Ramos (cell line): ENCODE measurements at regions not wholly inside any gene's neighbourhood (a gene's known extent, or its start where the extent isn't known, plus 50 kb on each side); places are given as distances from the start of the nearest gene placed in this dataset.
"Not testable (repeated sequence)": the region's sequence is repeated elsewhere in the genome, so short reads cannot be mapped to it uniquely, and the experiment has no call there.

Source experiments
- in situ Hi-C: fragments of 300-500 bp; cut with MboI; formaldehyde crosslinking; loops from one replicate; pipeline ENCODE4 v1.14.3; 2022; ENCODE audit warnings: low sequenced_read_pairs; ENCODE audit not compliant: unreplicated experiment

- in situ Hi-C loops = no loop called here
Observed at GRCh38 chr18:28281400-28281799, 104.5 kb upstream of the CDH2 start.

- in situ Hi-C loops = no loop called here
Observed at GRCh38 chr18:28269750-28270149, 92.8 kb upstream of the CDH2 start.

- in situ Hi-C loops = no loop called here
Observed at GRCh38 chr18:28267878-28268625, 91.1 kb upstream of the CDH2 start.

GRCh38 chr18:28267276-28267675 lies 90.3 kb upstream of the CDH2 start:
- in situ Hi-C loops = no loop called here

- in situ Hi-C loops = no loop called here
Observed at GRCh38 chr18:28256166-28256565, 79.2 kb upstream of the CDH2 start.

- in situ Hi-C loops = no loop called here
Observed at GRCh38 chr18:28248653-28249052, 71.7 kb upstream of the CDH2 start.

- in situ Hi-C loops = not testable (repeated sequence)
Observed at GRCh38 chr18:28240626-28241025, 63.7 kb upstream of the CDH2 start.

- in situ Hi-C loops = no loop called here
Observed at GRCh38 chr18:28236487-28236886, 59.6 kb upstream of the CDH2 start.
